K562 (cell line): ENCODE measurements at regions not wholly inside any gene's neighbourhood (a gene's known extent, or its start where the extent isn't known, plus 50 kb on each side); places are given as distances from the start of the nearest gene placed in this dataset.

Experiments
- ATAC-seq: fragments of 200-7000 bp; cut with Tn5 transposase; 3 replicates; pipeline ENCODE4 v1.9.1; 2020; ENCODE audit warnings: moderate library complexity
- BruUV-seq: library from RNA; stranded (reverse); fragments of 400-500 nt; replicated peaks from 2 replicates; lab custom pipeline; 2021; lab: Mats Ljungman, UMichigan
- CTCF ChIA-PET: fragments of 300-600 bp; formaldehyde crosslinking; extraction: SDS; loops from one replicate; lab custom pipeline; 2021; ENCODE audit warnings: low intra/inter-chr PET ratio; lab: Yijun Ruan, JAX
- POLR2A ChIA-PET: fragments of 300-600, 350-650 bp; sonication (Branson Sonifier 250); formaldehyde crosslinking; extraction: SDS; loops from one replicate; lab custom pipeline; 2021; ENCODE audit warnings: antibody characterized with exemption, inconsistent platforms; lab: Yijun Ruan, JAX
- DNase-seq, 4 experiments: peaks; one replicate each; pipeline versions ENCODE4 v3.0.0 to v3.0.0-alpha.2; 2011 to 2018; ENCODE audit warnings: low spot score in 3 of 4, mixed read lengths in 3 of 4; ENCODE audit errors: extremely low read depth in 1 of 4
- FAIRE-seq: peaks from 2 replicates; lab custom pipeline; 2011; peaks lifted over from hg19 to GRCh38; lab: Jason Lieb, UNC
- H2AFZ ChIP-seq: 2 replicates; pipeline ENCODE4 v1.6.0; 2011; ENCODE audit warnings: low read depth, low read length, control low read depth, inconsistent platforms
- H3K27ac ChIP-seq: fragments of 200-600 bp; 3 replicates; pipeline ENCODE4 v1.8.0; 2011; ENCODE audit warnings: low read depth, mild to moderate bottlenecking, control low read depth, inconsistent platforms, low read length, moderate library complexity, mixed read lengths; ENCODE audit errors: extremely low read depth
- H3K27me3 ChIP-seq, 2 experiments: fragments of 300-600 bp in 1 of 2; 2 replicates in 1 of 2; 3 replicates in 1 of 2; pipeline versions ENCODE4 v1.6.0 to v1.8.0; 2011; ENCODE audit warnings: inconsistent platforms in 2 of 2, low read length in 2 of 2, mild to moderate bottlenecking in 1 of 2, mixed read lengths in 1 of 2, moderate library complexity in 1 of 2; ENCODE audit not compliant: control insufficient read depth in 2 of 2, insufficient read depth in 2 of 2
- H3K36me3 ChIP-seq: fragments of 300-600 bp; 3 replicates; pipeline ENCODE4 v1.8.0; 2011; ENCODE audit warnings: mild to moderate bottlenecking, low read length, inconsistent platforms; ENCODE audit not compliant: control insufficient read depth, insufficient read depth
- H3K4me1 ChIP-seq, 2 experiments: fragments of 200-600 bp in 1 of 2; replicated peaks in 1 of 2; 2 replicates in 1 of 2; 3 replicates in 1 of 2; pipeline versions ENCODE4 v1.5.1 to v1.8.0; 2011; ENCODE audit warnings: inconsistent platforms in 2 of 2, low read length in 2 of 2, mild to moderate bottlenecking in 1 of 2, mixed read lengths in 1 of 2, moderate library complexity in 1 of 2; ENCODE audit not compliant: control insufficient read depth in 2 of 2, insufficient read depth in 2 of 2
- H3K4me2 ChIP-seq: 2 replicates; pipeline ENCODE4 v1.6.1; 2011; ENCODE audit warnings: low read length, control low read depth, inconsistent platforms, mixed read lengths; ENCODE audit not compliant: insufficient read depth
- H3K4me3 ChIP-seq: fragments of 200-600 bp; sonication (generic), shearing (Covaris generic); 2 replicates; pipeline ENCODE4 v1.5.1; 2016; ENCODE audit warnings: control low read depth, inconsistent platforms
- H3K79me2 ChIP-seq: fragments of 200-600 bp; 3 replicates; pipeline ENCODE4 v1.8.0; 2011; ENCODE audit warnings: low read length, inconsistent platforms; ENCODE audit not compliant: control insufficient read depth, insufficient read depth
- H3K9ac ChIP-seq, 2 experiments: 2 replicates each; pipeline versions ENCODE4 v1.6.0 to v1.6.1; 2011; ENCODE audit warnings: low read depth in 2 of 2, low read length in 2 of 2, control low read depth in 1 of 2, inconsistent platforms in 1 of 2, mild to moderate bottlenecking in 1 of 2, mixed read lengths in 1 of 2; ENCODE audit not compliant: insufficient read depth in 1 of 2
- H3K9me1 ChIP-seq: one replicate; pipeline ENCODE4 v1.6.0; 2011; ENCODE audit warnings: inconsistent platforms, mild to moderate bottlenecking, low read length, moderate library complexity; ENCODE audit not compliant: control insufficient read depth, insufficient read depth
- H3K9me3 ChIP-seq: replicated peaks from 2 replicates; pipeline ENCODE4 v1.5.1; 2011; ENCODE audit warnings: low read depth, low read length, inconsistent platforms; ENCODE audit not compliant: control insufficient read depth, insufficient read depth
- H4K20me1 ChIP-seq: replicated peaks from 2 replicates; pipeline ENCODE4 v1.6.1; 2011; ENCODE audit warnings: low read length, inconsistent platforms, mixed read lengths; ENCODE audit not compliant: control insufficient read depth, insufficient read depth
- ATF4 ChIP-seq: fragments of 450-650 bp; formaldehyde crosslinking; IDR thresholded peaks from 2 replicates; pipeline ENCODE4 v1.4.0; 2022; ENCODE audit warnings: mild to moderate bottlenecking, moderate library complexity
- BRF2 ChIP-seq: IDR thresholded peaks from 3 replicates; pipeline ENCODE4 v1.6.1; 2011; ENCODE audit warnings: borderline replicate concordance, mild to moderate bottlenecking; ENCODE audit not compliant: insufficient read length, insufficient read depth
- CAMTA2 ChIP-seq: fragments of 250-450 bp; sonication (Bioruptor Pico); conservative IDR thresholded peaks from 2 replicates; pipeline ENCODE4 v1.5.1; 2022
- CSDE1 ChIP-seq, 2 experiments: fragments of 450-650 bp; IDR thresholded peaks; 2 replicates each; pipeline ENCODE4 v1.6.1; 2016; ENCODE audit warnings: mild to moderate bottlenecking in 1 of 2
- DIDO1 ChIP-seq: fragments of 450-650 bp; IDR thresholded peaks from 2 replicates; pipeline ENCODE4 v1.6.1; 2016; ENCODE audit warnings: low read depth, missing biosample characterization, missing genetic modification characterization
- DLX4 ChIP-seq: fragments of 250-450 bp; sonication (Bioruptor Pico); IDR thresholded peaks from 2 replicates; pipeline ENCODE4 v1.6.1; 2021; ENCODE audit warnings: mild to moderate bottlenecking
- E2F3 ChIP-seq: fragments of 250-450 bp; sonication (Bioruptor Pico); IDR thresholded peaks from 2 replicates; pipeline ENCODE4 v1.4.0; 2020; ENCODE audit warnings: mild to moderate bottlenecking
- HDAC1 ChIP-seq, 2 experiments: fragments of 450-650 bp; IDR thresholded peaks; 2 replicates each; pipeline ENCODE4 v1.6.1; 2016 to 2017; ENCODE audit warnings: inconsistent platforms in 1 of 2, mild to moderate bottlenecking in 1 of 2, moderate library complexity in 1 of 2
- KDM1A ChIP-seq, 2 experiments: fragments of 450-650 bp; IDR thresholded peaks; 2 replicates each; pipeline ENCODE4 v1.6.1; 2016; ENCODE audit warnings: mild to moderate bottlenecking in 2 of 2
- KLF10 ChIP-seq: fragments of 250-450 bp; sonication (Bioruptor Pico); IDR thresholded peaks from 2 replicates; pipeline ENCODE4 v1.6.1; 2021; ENCODE audit warnings: matching md5 sums
- KLF16 ChIP-seq: IDR thresholded peaks from 2 replicates; pipeline ENCODE4 v1.6.1; 2016; ENCODE audit warnings: antibody characterized with exemption
- PHB2 ChIP-seq: fragments of 450-650 bp; IDR thresholded peaks from 2 replicates; pipeline ENCODE4 v1.6.1; 2017; ENCODE audit warnings: low read depth
- POU5F1 ChIP-seq: fragments of 150-350 bp; IDR thresholded peaks from 2 replicates; pipeline ENCODE4 v1.6.1; 2014; ENCODE audit warnings: borderline replicate concordance, low read length, low read depth, mild to moderate bottlenecking; ENCODE audit not compliant: partially characterized antibody
- SNRNP70 ChIP-seq: fragments of 200-400 bp; formaldehyde crosslinking; optimal IDR thresholded peaks from 2 replicates; pipeline ENCODE3; 2017; ENCODE audit warnings: low read depth, low read length
- TRIM28 ChIP-seq: fragments of 450-650 bp; IDR thresholded peaks from 2 replicates; pipeline ENCODE4 v1.6.1; 2017
- ZNF583 ChIP-seq: fragments of 250-450 bp; sonication (Bioruptor Pico); IDR thresholded peaks from 2 replicates; pipeline ENCODE4 v1.4.0; 2020
- ZNF592 ChIP-seq: fragments of 450-650 bp; IDR thresholded peaks from 2 replicates; pipeline ENCODE4 v1.6.1; 2017; ENCODE audit warnings: antibody characterized with exemption, mild to moderate bottlenecking
- ZNF695 ChIP-seq: fragments of 450-650 bp; formaldehyde crosslinking; IDR thresholded peaks from 2 replicates; pipeline ENCODE4 v1.4.0; 2020; ENCODE audit warnings: mild to moderate bottlenecking, moderate library complexity
- WGBS: fragments of 100-300 bp; shearing (Covaris generic); methylation state at CpG from one replicate; pipeline ENCODE4 v1.1.6; 2016; ENCODE audit warnings: low coverage, mixed read lengths; ENCODE audit not compliant: insufficient coverage; ENCODE audit errors: missing lambda C conversion rate; 5-methylcytosine and 5-hydroxymethylcytosine counted together
- in situ Hi-C: fragments of 300-500 bp; cut with MboI; formaldehyde crosslinking; loops from 4 replicates; pipeline ENCODE4 v1.15.0; 2018; ENCODE audit warnings: inconsistent platforms, mixed read lengths
- intact Hi-C: fragments of 100-400 bp; cut with micrococcal nuclease; formaldehyde crosslinking; loops from 2 replicates; pipeline ENCODE4 v1.14.2; 2022

- Histone ChIP-seq H4K20me1 (no peaks in the 10 kb centered on the region), H3K36me3 (no peaks in the 10 kb centered on the region), H3K9me1 (no peaks in the 10 kb centered on the region), H3K4me3 (no peak overlapping the region), H3K4me2 (no peak overlapping the region), H3K27me3 (no peaks in the 10 kb centered on the region), H3K4me1 (no peaks in the 10 kb centered on the region), H3K9ac (no peak overlapping the region), H3K79me2 (no peaks in the 10 kb centered on the region), H3K9me3 (no peaks in the 10 kb centered on the region), H2AFZ (no peak overlapping the region), H3K27ac (no peak overlapping the region)
- FAIRE-seq (no peak), ATAC-seq (no peak), DNase-seq (no peak)
- BruUV-seq: no TSS peak
- intact Hi-C loops: no loop called here
- ChIA-PET CTCF (no interaction called here), POLR2A (no interaction called here)
- WGBS: 27% methylated on average over 1 of the region's 1 CpG
- in situ Hi-C loops: no loop called here
- no peak for TF ChIP-seq PHB2
- no peak for TF ChIP-seq KLF10
- TF ChIP-seq CAMTA2 (CRISPR knock-in tag): no peak
- no peak for TF ChIP-seq ATF4 (CRISPR knock-in tag)
- TF ChIP-seq ZNF695 (CRISPR knock-in tag): no peak
- no peak for TF ChIP-seq DLX4 (CRISPR knock-in tag)
- no peak for TF ChIP-seq CSDE1 (IDR thresholded peaks at IDR 0.05)
- no peak for TF ChIP-seq E2F3 (CRISPR knock-in tag)
- no peak for TF ChIP-seq SNRNP70
- TF ChIP-seq TRIM28: no peak
- no peak for TF ChIP-seq KDM1A (IDR thresholded peaks at IDR 0.05)
- no peak for TF ChIP-seq POU5F1
- no peak for TF ChIP-seq HDAC1 (IDR thresholded peaks at IDR 0.05)
- no peak for TF ChIP-seq ZNF592
- TF ChIP-seq ZNF583 (CRISPR knock-in tag): no peak
- no peak for TF ChIP-seq DIDO1 (tag)
- no peak for TF ChIP-seq KLF16
- no peak for TF ChIP-seq BRF2
Measured at GRCh38 chr11:91688672-91689071, 535.9 kb upstream of the FAT3 start.
